MCF 10A (cell line): ENCODE measurements at regions not wholly inside any gene's neighbourhood (a gene's known extent, or its start where the extent isn't known, plus 50 kb on each side); places are given as distances from the start of the nearest gene placed in this dataset.
A peak's percentile ranks its signal among the peaks of the same experiment; 100 is the strongest.
"Not testable (repeated sequence)": the region's sequence is repeated elsewhere in the genome, so short reads cannot be mapped to it uniquely, and the experiment has no call there.

ENCODE experiments used
- BruUV-seq: library from RNA; stranded (reverse); fragments of 400-500 nt; replicated peaks from 2 replicates; lab custom pipeline; 2021; lab: Mats Ljungman, UMichigan
- CTCF ChIA-PET: fragments of 300-600 bp; sonication (Branson Sonifier 250); formaldehyde crosslinking; extraction: SDS; loops from one replicate; lab custom pipeline; 2021; ENCODE audit warnings: antibody characterized with exemption, inconsistent platforms; lab: Yijun Ruan, JAX
- POLR2A ChIA-PET: fragments of 300-600, 350-650 bp; sonication (Branson Sonifier 250); formaldehyde crosslinking; extraction: SDS; loops from one replicate; lab custom pipeline; 2020; ENCODE audit warnings: antibody characterized with exemption, inconsistent platforms; lab: Yijun Ruan, JAX
- DNase-seq: peaks from one replicate; pipeline ENCODE4 v3.0.0-alpha.2; 2018; ENCODE audit not compliant: unreplicated experiment
- H3K27ac Mint-ChIP-seq: one replicate; pipeline ENCODE4 v1.8.0; 2022; ENCODE audit warnings: mild to moderate bottlenecking, low read depth, mixed read lengths; ENCODE audit not compliant: unreplicated experiment
- H3K27me3 Mint-ChIP-seq: one replicate; pipeline ENCODE4 v1.8.0; 2022; ENCODE audit warnings: mixed read lengths; ENCODE audit not compliant: insufficient read depth, unreplicated experiment
- H3K36me3 Mint-ChIP-seq: one replicate; pipeline ENCODE4 v1.8.0; 2022; ENCODE audit warnings: mild to moderate bottlenecking, moderate library complexity, mixed read lengths; ENCODE audit not compliant: insufficient read depth, unreplicated experiment
- H3K4me1 Mint-ChIP-seq: one replicate; pipeline ENCODE4 v1.8.0; 2022; ENCODE audit warnings: mixed read lengths; ENCODE audit not compliant: insufficient read depth, unreplicated experiment
- H3K4me3 Mint-ChIP-seq: one replicate; pipeline ENCODE4 v1.8.0; 2022; ENCODE audit warnings: mild to moderate bottlenecking, moderate library complexity, mixed read lengths; ENCODE audit not compliant: unreplicated experiment
- H3K9me3 Mint-ChIP-seq: one replicate; pipeline ENCODE4 v1.8.0; 2022; ENCODE audit warnings: mixed read lengths; ENCODE audit not compliant: unreplicated experiment
- CTCF ChIP-seq: fragments of 200-600 bp; IDR thresholded peaks from one replicate; pipeline ENCODE4 v1.8.0; 2022; ENCODE audit warnings: antibody characterized with exemption, mild to moderate bottlenecking; ENCODE audit not compliant: unreplicated experiment
- intact Hi-C: fragments of 100-400 bp; cut with micrococcal nuclease; formaldehyde crosslinking; loops from 2 replicates; pipeline ENCODE4 v1.14.1; 2022

- Mint-ChIP-seq H3K27ac (no peak overlapping the region), H3K4me3 (no peak overlapping the region), H3K4me1 (no peaks in the 10 kb centered on the region), H3K9me3 (no peaks in the 10 kb centered on the region), H3K27me3 (no peaks in the 10 kb centered on the region), H3K36me3 (no peaks in the 10 kb centered on the region)
- no peak for TF ChIP-seq CTCF
- no TSS peak for BruUV-seq
- CTCF ChIA-PET = interaction anchor here (0.7 kb wide), 1 partner anchor 342 kb away, joined by 3 read pairs; no protein-coding TSS in a partner anchor
- POLR2A ChIA-PET = interaction anchor here (0.5 kb wide), 1 partner anchor 75 kb away, joined by 4 read pairs; no protein-coding TSS in a partner anchor
- DNase-seq = no peak
- intact Hi-C loops = no loop called here
These were observed 100.3 kb downstream of the NDFIP1 start for GRCh38 chr5:142208777-142209312.

- H3K9me3 Mint-ChIP-seq, DNase-seq, BruUV-seq, H3K4me3 Mint-ChIP-seq, H3K27ac Mint-ChIP-seq, POLR2A ChIA-PET, intact Hi-C loops, H3K36me3 Mint-ChIP-seq, H3K4me1 Mint-ChIP-seq, H3K27me3 Mint-ChIP-seq: not testable (repeated sequence)
- CTCF ChIA-PET = interaction anchor here (0.6 kb wide), 1 partner anchor 26 kb away, joined by 3 read pairs; no protein-coding TSS in a partner anchor
These were observed 99.7 kb downstream of the NDFIP1 start for GRCh38 chr5:142208244-142208643.

GRCh38 chr5:142206801-142207200 is 98.2 kb downstream of the NDFIP1 start:
- BruUV-seq = no TSS peak
- intact Hi-C loops = no loop called here
- Mint-ChIP-seq H3K4me3 (no peak overlapping the region), H3K9me3 (no peaks in the 10 kb centered on the region), H3K27me3 (no peaks in the 10 kb centered on the region), H3K36me3 (no peaks in the 10 kb centered on the region), H3K4me1 (no peaks in the 10 kb centered on the region), H3K27ac (no peak overlapping the region)
- CTCF ChIA-PET = interaction anchor here (1.0 kb wide), 1 partner anchor 18 kb away, joined by 3 read pairs; no protein-coding TSS in a partner anchor
- POLR2A ChIA-PET = no interaction called here
- peak; percentile 24 for DNase-seq
- no peak for TF ChIP-seq CTCF

GRCh38 chr5:142204219-142204618 is 95.6 kb downstream of the NDFIP1 start:
- no peak for TF ChIP-seq CTCF
- intact Hi-C loops = no loop called here
- POLR2A ChIA-PET = no interaction called here
- Mint-ChIP-seq H3K9me3 (no peaks in the 10 kb centered on the region), H3K36me3 (no peaks in the 10 kb centered on the region), H3K4me3 (no peak overlapping the region), H3K27me3 (no peaks in the 10 kb centered on the region), H3K27ac (no peak overlapping the region), H3K4me1 (peaks cover 7% of the 10 kb centered on the region)
- no peak for DNase-seq
- CTCF ChIA-PET = interaction anchor here (0.6 kb wide), 1 partner anchor 143 kb away, joined by 3 read pairs; no protein-coding TSS in a partner anchor
- BruUV-seq = no TSS peak
